ENCODE measurements at regions not wholly inside any gene's neighbourhood (a gene's known extent, or its start where the extent isn't known, plus 50 kb on each side); places are given as distances from the start of the nearest gene placed in this dataset.
A peak's percentile ranks its signal among the peaks of the same experiment; 100 is the strongest.

DNA sequence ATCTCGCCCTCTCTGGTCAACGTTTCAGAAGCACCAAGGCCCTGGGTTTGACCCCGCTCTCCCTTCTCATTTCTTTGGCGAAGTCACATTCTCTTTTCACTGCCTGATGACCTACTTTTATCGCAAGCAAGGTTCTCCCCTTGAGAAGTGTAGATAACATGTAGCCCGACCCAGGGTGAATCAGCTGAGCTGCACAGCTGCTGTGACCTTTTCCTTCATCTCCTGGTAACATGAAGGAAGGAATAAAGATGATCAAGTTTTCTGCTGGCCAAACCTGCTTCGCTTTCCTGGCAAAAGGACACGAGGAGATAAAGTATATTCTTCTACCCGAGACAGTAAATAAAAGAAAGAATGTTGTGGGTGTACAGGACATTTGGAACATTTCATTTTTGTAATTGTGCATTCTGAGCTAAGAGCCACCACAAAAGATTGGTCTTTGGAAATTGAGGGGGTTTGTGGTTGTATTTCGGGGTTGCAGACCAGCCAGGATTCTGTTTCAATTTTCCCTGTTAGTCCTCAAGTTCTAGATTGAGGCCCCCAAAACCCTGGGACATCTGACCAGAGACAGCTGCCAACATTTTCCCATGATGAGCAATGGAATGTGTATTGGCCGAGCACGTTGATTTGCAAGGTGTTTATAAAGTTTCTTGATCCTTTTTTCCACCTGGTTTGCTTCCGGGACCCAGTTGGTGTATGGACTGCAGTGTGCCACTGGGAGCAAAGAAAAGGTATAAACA, 155.1 kb upstream of the ZNF462 start:
- no peak overlapping the region for H3K4me3 ChIP-seq (replicated peaks; ENCODE audit: low read depth, low read length)
- DNase-seq (ENCODE audit: low read depth) = no peak
- TF ChIP-seq, protein P1, sequence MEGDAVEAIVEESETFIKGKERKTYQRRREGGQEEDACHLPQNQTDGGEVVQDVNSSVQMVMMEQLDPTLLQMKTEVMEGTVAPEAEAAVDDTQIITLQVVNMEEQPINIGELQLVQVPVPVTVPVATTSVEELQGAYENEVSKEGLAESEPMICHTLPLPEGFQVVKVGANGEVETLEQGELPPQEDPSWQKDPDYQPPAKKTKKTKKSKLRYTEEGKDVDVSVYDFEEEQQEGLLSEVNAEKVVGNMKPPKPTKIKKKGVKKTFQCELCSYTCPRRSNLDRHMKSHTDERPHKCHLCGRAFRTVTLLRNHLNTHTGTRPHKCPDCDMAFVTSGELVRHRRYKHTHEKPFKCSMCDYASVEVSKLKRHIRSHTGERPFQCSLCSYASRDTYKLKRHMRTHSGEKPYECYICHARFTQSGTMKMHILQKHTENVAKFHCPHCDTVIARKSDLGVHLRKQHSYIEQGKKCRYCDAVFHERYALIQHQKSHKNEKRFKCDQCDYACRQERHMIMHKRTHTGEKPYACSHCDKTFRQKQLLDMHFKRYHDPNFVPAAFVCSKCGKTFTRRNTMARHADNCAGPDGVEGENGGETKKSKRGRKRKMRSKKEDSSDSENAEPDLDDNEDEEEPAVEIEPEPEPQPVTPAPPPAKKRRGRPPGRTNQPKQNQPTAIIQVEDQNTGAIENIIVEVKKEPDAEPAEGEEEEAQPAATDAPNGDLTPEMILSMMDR (IDR thresholded peaks at IDR 0.05; ENCODE audit: low read length, missing control alignments) = no peak

DNA sequence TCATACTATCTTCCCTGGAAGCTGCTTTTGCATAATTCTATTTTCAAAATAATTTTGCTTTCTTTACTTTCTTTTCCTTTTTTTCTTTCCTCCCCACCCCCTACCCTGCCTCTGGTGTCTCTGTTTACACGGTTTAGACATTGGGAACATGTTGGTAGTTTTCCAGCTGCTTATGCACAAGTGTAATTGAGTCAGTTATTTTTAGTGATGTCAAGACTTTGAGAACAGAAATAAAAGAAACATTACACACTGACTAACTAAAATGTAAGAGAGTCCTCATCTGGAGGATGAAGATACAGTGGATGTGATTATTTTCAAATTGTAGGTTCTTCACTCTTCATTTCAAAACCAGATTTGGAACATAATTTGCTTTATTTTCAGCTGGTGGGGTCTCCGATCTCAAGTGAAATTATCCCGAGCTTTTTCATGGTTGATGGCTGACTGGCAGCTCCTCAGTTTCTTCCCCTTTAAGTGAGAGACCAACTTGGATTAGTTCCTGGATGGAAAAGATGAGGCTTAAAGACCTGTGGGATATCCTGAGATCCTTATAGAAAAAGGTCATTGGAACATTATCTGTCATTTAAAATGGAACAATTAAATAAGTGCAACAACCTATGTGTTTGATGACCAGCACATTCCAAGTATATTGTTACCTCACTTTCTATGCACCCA, 154.4 kb upstream of the ZNF462 start:
- TF ChIP-seq, protein P1 (IDR thresholded peaks at IDR 0.05; ENCODE audit: low read length, missing control alignments) = no peak
- DNase-seq (ENCODE audit: low read depth) = no peak
- no peak overlapping the region for H3K4me3 ChIP-seq (replicated peaks; ENCODE audit: low read depth, low read length)

DNA sequence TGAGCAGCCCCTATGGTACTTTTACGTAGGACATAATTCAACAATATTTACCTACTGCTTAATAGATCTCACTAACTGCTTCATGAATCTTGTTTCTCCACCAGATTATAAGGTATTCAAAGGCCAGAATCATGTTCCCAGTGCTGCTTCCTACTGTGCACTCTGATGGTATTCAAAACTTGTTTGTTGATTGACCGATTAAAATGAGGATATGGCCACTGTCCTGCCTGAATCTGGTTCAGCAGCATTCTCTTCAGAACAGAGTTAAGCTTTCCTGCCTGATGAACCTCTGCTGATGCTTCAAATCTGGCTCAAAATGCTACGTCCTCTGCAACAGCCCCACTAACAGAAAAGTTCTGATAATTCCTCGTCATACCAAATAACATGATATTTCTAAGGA, 150.7 kb upstream of the ZNF462 start:
- H3K4me3 ChIP-seq (replicated peaks; ENCODE audit: low read depth, low read length) = no peak overlapping the region
- TF ChIP-seq, protein P1 (IDR thresholded peaks at IDR 0.05; ENCODE audit: low read length, missing control alignments) = no peak
- DNase-seq (ENCODE audit: low read depth) = no peak

DNA sequence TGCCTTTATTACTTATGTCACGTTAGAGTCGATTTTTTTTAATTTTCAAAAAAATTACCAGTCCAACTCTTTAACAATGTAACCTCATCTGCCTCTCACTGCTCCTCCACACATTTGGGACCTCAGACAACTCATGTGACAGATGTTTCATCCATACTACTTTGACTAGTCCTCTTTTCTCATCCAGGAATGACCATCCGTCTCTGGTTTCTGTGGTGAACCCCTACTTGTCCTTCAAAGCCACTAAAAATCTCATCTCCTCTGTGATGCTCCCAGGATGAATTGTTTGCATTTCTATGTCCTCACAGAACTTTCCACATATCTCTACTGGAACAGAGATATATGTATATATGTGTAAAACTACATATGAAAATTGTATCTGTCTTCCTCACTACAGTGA, 149.8 kb upstream of the ZNF462 start:
- no peak overlapping the region for H3K4me3 ChIP-seq (replicated peaks; ENCODE audit: low read depth, low read length)
- TF ChIP-seq, protein P1 (IDR thresholded peaks at IDR 0.05; ENCODE audit: low read length, missing control alignments) = no peak
- no peak for DNase-seq (ENCODE audit: low read depth)

DNA sequence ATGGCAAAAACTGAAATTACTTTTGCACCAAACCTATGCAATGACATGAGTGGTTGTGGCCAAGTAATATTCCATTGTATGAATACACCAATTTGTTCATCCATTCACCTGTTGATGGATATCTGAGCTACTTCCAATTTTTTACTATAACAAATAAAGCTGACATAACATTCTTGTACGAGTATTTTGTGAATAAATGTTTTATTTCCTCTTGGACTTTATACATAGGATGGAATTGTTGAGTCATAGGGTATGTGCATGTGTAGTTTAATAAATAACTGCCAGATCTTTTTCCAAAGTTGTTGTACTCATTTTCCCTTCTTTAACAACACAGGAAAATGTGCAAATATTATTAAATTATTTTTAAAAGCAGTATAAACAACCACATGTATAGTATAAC, 146.1 kb upstream of the ZNF462 start:
- no peak for DNase-seq (ENCODE audit: low read depth)
- H3K4me3 ChIP-seq (replicated peaks; ENCODE audit: low read depth, low read length) = no peak overlapping the region
- TF ChIP-seq, protein P1 (IDR thresholded peaks at IDR 0.05; ENCODE audit: low read length, missing control alignments) = no peak

DNA sequence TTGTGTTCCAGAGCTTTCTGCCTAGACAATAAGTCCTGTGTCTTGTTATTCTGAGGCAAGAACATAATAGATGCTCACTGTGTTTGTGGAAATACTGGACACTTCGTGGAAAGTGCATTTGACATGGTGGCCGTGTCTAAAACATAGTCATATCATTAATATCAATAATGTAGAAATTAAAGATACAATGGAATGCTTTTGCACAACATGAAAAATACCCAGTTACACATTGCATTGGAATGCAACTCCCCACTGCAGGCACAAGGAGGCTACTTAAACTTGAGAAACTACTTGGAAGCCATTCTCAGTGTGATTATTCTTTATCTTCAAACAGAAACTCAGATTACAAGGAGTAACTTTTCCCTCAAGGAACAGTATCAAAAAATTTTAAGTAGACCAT, 145.3 kb upstream of the ZNF462 start:
- peak; percentile 87 for DNase-seq (ENCODE audit: low read depth)
- TF ChIP-seq, protein P1 (IDR thresholded peaks at IDR 0.05; ENCODE audit: low read length, missing control alignments) = peak; percentile 19
- no peak overlapping the region for H3K4me3 ChIP-seq (replicated peaks; ENCODE audit: low read depth, low read length)

Measured in fibroblast of pulmonary artery (primary cell).